Stimulated activated CD4-positive, alpha-beta T cell treated with anti-CD3 and anti-CD28 coated beads, Interleukin-4, amount 100 ng/mL, for 24 hours (primary cell): ENCODE measurements at regions not wholly inside any gene's neighbourhood (a gene's known extent, or its start where the extent isn't known, plus 50 kb on each side); places are given as distances from the start of the nearest gene placed in this dataset.
"Not testable (repeated sequence)": the region's sequence is repeated elsewhere in the genome, so short reads cannot be mapped to it uniquely, and the experiment has no call there.

Source experiments
- DNase-seq: peaks from one replicate; pipeline ENCODE4 v3.0.0-alpha.2; 2020

GRCh38 chr14:85338895-85339294 is 191.0 kb upstream of the FLRT2 start:
- no peak for DNase-seq

DNA sequence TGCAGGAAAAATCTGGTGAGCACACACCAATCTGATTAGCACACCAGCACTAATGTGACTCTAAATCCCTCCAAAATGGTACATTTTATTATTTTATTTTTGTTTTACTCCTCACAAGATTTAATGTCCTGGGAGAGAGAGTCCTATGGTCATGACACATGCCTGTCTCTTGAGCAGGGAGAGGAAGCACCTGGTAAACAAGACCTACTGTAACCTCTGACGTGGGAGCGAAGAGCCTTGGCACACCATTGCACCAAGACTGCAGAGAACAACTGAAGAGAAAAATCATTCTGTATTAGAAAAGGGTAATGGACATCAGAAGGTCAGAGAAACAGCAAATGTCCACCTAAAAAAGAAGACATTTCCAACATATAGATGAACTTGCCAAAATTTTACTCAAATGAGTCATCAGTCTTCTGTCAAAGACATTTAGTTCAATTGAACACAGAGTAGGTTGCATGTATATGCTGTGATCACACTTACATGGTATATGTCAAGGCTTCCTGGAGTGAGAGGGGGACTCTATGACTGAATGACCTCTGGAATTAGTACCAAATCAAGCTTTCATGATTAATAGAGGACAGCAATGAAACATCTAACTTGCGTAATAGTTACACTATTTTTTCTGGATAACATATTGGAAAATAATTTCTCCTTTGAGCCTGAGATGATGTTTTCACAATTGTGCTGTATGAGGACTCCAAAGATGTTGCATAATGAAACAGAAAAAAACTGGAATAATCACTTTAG is 186.9 kb upstream of the FLRT2 start:
- DNase-seq: no peak

DNA sequence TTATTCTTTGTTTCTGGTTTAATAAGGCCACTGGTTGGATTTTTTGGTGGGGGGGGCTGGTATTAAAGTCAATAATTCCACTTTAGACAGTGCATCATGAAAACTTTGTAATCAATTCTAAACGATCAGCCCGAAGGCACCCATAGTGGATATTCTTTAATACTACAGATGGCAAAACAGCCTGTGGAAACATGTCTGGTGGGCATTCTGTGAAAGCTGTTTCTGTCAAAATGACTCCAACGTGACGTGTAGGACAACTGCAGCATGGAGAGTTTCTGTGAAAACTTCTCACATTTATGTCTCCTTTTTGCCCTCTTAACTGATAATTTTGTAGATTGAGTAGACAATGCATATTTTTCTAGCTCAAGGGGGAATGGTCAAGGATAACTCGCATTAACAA is 185.8 kb upstream of the FLRT2 start:
- DNase-seq: no peak

DNA sequence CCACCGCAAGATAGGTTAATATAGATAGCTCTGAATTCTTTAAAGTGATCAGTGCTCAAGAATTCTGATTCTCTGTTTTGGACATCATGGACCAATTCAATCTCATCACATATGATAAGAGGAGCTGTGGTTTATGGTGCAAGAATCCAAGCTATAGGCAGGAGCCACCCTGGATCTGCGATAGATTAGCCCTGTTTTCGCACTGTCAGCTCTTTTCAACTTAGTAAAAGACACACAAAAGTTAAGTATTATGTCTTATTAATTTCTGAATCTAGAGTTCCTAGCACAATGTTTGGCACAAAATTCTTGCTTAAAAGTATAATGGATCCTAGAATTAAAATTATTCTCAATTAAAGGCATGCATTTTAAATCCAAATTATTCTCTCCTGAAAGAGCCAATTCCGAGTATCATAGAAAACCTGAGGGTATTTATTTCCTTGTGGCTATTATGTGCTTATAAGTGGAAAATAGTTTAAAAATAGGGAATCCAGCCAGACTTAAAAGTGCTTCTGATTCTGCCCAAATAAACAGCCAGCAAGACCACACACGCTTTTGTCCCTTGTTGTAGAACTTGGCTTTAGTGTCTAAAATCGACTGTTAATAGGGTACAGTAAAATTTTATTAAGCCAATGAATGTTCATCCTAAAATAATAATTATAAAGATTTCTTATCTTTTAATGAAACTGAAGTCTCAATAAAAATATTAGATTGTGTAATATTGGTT is 184.9 kb upstream of the FLRT2 start:
- DNase-seq: no peak

- DNase-seq: no peak
Observed at GRCh38 chr14:85350667-85351066, 179.3 kb upstream of the FLRT2 start.

- DNase-seq: not testable (repeated sequence)
Observed at GRCh38 chr14:85352588-85352987, 177.4 kb upstream of the FLRT2 start.

DNA sequence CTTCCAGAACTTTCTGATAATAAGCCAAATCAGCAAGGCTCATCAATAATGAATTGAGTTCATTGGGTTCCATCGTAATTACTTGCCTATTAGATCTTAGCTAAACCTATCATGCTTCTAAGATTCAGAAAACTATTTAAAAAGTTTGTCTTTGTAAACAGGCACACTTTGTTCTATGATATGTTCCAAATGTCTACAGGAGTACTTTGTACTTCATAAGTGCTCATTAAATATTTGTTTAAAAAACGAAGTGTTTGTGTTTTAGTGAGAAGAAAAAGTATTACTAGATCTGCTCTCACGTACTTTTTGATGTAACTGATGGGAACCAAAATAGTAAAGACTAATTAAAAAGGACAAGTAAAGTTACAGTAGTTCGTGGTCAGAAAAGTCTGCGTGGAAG is 172.8 kb upstream of the FLRT2 start:
- no peak for DNase-seq

GRCh38 chr14:85358136-85358785 is 171.7 kb upstream of the FLRT2 start:
- no peak for DNase-seq

DNA sequence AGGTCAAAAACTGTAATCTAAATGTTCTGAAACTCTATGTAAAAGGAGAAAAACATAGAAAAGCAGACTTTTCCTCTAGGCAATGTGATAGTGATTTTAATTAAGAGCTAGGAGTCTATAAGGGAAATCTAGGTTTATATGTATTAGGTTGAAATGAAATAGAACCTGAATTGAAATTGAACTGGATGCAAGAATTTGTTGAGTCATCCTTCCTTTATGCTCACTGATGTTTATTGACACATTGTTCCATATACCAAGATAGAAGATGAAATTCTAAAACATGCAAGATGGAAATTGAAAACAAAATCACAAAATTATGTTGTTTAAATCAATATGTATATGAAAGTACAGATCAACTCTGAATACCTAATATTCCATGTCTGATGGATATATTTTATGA is 170.4 kb upstream of the FLRT2 start:
- no peak for DNase-seq

GRCh38 chr14:85363358-85363757 is 166.6 kb upstream of the FLRT2 start:
- no peak for DNase-seq

GRCh38 chr14:85366226-85366625 is 163.7 kb upstream of the FLRT2 start:
- DNase-seq: no peak

GRCh38 chr14:85380881-85381280 is 149.1 kb upstream of the FLRT2 start:
- no peak for DNase-seq

GRCh38 chr14:85382341-85382740 is 147.6 kb upstream of the FLRT2 start:
- no peak for DNase-seq

- no peak for DNase-seq
Observed at GRCh38 chr14:85387181-85387580, 142.8 kb upstream of the FLRT2 start.

GRCh38 chr14:85390236-85390635 is 139.7 kb upstream of the FLRT2 start:
- DNase-seq: no peak

- no peak for DNase-seq
Observed at GRCh38 chr14:85391455-85391854, 138.5 kb upstream of the FLRT2 start.

DNA sequence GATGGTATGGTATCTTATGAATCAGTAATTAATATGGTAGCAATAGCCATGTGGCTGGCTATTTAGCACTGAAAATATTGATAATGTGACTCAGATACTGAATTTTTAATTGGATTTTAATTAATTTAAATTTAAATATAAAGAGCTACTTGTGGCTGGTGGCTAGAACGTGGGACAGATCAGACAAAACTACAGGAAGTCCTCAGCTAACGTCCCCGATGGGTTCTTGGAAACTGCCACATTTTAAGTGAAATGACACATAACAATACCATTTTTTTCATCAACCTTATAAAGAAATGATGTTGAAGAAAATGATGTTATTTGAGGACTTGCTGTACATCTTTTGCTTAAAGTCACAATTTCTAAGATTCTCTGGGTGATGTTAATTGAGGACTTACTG is 138.1 kb upstream of the FLRT2 start:
- DNase-seq: no peak

- no peak for DNase-seq
Observed at GRCh38 chr14:85399186-85399585, 130.8 kb upstream of the FLRT2 start.

DNA sequence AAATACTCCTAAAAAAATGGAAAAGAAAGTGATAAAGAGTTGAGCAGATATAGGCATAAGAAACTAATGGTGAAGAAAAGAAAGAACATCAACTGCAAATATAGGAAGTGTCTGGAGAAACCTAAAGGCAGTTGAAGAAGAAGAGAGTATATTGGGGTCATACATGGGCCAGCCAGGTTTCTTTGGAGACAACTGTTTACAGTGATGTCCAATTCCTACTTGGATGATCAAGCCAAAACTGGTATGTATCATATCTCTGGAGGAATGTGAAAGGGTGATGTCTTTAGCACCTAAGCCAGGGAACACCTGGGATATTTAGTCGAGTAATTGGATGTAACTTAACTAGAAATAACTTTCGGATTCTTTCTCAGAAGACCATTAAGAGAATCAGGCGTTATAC is 129.3 kb upstream of the FLRT2 start:
- DNase-seq: no peak

GRCh38 chr14:85401384-85401783 is 128.6 kb upstream of the FLRT2 start:
- no peak for DNase-seq

DNA sequence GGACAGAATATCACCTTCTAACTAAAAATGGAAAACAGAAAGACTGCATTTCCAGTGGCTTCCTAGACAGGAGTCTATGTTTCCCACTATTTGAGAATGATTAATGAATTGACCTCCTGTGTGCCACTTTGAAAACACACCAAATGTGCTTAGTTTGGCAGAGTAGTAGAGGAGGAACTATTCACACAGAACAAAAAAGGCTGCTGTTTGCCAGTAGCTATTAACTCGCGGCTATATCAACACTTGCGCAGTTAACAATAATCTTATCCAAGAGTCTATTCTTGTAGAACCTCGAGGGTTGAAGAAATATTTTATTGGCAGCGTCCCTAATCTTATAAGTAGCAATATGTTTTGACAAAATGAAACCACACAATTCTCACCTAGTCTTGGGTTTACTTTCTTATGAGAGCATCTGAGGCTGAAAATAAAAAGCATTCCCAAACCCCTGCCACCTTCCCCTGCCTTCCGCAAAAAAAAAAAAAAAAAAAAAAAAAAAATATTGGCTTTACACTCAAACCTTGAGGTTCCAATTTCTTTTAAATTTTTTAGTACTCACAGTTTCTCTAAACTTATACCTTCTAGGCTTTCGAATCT is 127.3 kb upstream of the FLRT2 start:
- no peak for DNase-seq

GRCh38 chr14:85409481-85410210 is 120.3 kb upstream of the FLRT2 start:
- no peak for DNase-seq

DNA sequence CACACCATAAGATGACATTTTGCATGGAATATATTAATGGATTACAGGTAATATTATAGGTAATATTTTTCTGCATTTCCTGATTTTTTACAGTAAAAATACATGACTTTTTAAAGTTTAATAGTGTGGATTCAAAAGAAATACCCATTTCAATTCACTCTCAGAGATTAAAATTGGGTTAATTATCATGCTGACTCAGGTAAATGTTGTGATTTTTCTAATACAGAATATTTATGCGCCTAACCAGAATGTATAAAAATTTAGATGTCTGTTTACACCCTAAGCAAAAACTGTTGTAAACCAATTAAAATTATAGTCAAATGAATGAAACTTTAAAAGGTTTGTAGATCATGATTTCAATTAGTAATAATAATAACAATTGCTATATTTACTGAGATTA is 117.2 kb upstream of the FLRT2 start:
- DNase-seq: no peak
